ENCODE measurements at regions not wholly inside any gene's neighbourhood (a gene's known extent, or its start where the extent isn't known, plus 50 kb on each side); places are given as distances from the start of the nearest gene placed in this dataset.

- DNase-seq (ENCODE audit: low spot score), result no peak
- H3K36me3 ChIP-seq, result no peaks in the 10 kb centered on the region
- TF ChIP-seq CTCF (IDR thresholded peaks at IDR 0.05), result no peak
- no peak overlapping the region for H3K4me3 ChIP-seq
- H3K4me1 ChIP-seq, result no peaks in the 10 kb centered on the region
- no peaks in the 10 kb centered on the region for H3K27me3 ChIP-seq
- no peak overlapping the region for H3K27ac ChIP-seq
- H3K9me3 ChIP-seq, result no peaks in the 10 kb centered on the region
These were observed 2216.6 kb upstream of the WWC1 start for GRCh38 chr5:166074582-166075481.

GRCh38 chr5:166083183-166083959, 2208.1 kb upstream of the WWC1 start:
- Histone ChIP-seq H3K4me3 (no peak overlapping the region), H3K36me3 (no peaks in the 10 kb centered on the region), H3K4me1 (no peaks in the 10 kb centered on the region), H3K27ac (no peak overlapping the region), H3K9me3 (no peaks in the 10 kb centered on the region), H3K27me3 (no peaks in the 10 kb centered on the region)
- no peak for DNase-seq (ENCODE audit: low spot score)
- TF ChIP-seq CTCF (IDR thresholded peaks at IDR 0.05), result no peak

GRCh38 chr5:166086568-166086967, 2204.9 kb upstream of the WWC1 start:
- no peak for TF ChIP-seq CTCF (IDR thresholded peaks at IDR 0.05)
- H3K4me3 ChIP-seq, result no peak overlapping the region
- no peak overlapping the region for H3K27ac ChIP-seq
- H3K36me3 ChIP-seq, result no peaks in the 10 kb centered on the region
- DNase-seq (ENCODE audit: low spot score), result no peak
- no peaks in the 10 kb centered on the region for H3K4me1 ChIP-seq
- H3K27me3 ChIP-seq, result no peaks in the 10 kb centered on the region
- H3K9me3 ChIP-seq, result no peaks in the 10 kb centered on the region

- no peaks in the 10 kb centered on the region for H3K9me3 ChIP-seq
- TF ChIP-seq CTCF (IDR thresholded peaks at IDR 0.05), result no peak
- H3K4me3 ChIP-seq, result no peak overlapping the region
- no peaks in the 10 kb centered on the region for H3K4me1 ChIP-seq
- H3K36me3 ChIP-seq, result no peaks in the 10 kb centered on the region
- DNase-seq (ENCODE audit: low spot score), result no peak
- no peaks in the 10 kb centered on the region for H3K27me3 ChIP-seq
- no peak overlapping the region for H3K27ac ChIP-seq
These were observed 2202.9 kb upstream of the WWC1 start for GRCh38 chr5:166088389-166089039.

GRCh38 chr5:166091931-166092330, 2199.5 kb upstream of the WWC1 start:
- no peaks in the 10 kb centered on the region for H3K9me3 ChIP-seq
- H3K4me1 ChIP-seq, result no peaks in the 10 kb centered on the region
- no peak for DNase-seq (ENCODE audit: low spot score)
- H3K4me3 ChIP-seq, result no peak overlapping the region
- no peak for TF ChIP-seq CTCF (IDR thresholded peaks at IDR 0.05)
- H3K36me3 ChIP-seq, result no peaks in the 10 kb centered on the region
- H3K27me3 ChIP-seq, result no peaks in the 10 kb centered on the region
- H3K27ac ChIP-seq, result no peak overlapping the region
